HCT116 (cell line): ENCODE measurements at regions not wholly inside any gene's neighbourhood (a gene's known extent, or its start where the extent isn't known, plus 50 kb on each side); places are given as distances from the start of the nearest gene placed in this dataset.

Experiments
- ATAC-seq: fragments of 200-7000 bp; cut with Tn5 transposase; 2 replicates; pipeline ENCODE4 v1.9.1; 2020; ENCODE audit warnings: mild to moderate bottlenecking, moderate library complexity
- BruUV-seq: library from RNA; stranded (reverse); fragments of 400-500 nt; replicated peaks from 2 replicates; lab custom pipeline; 2021; lab: Mats Ljungman, UMichigan
- CTCF ChIA-PET: fragments of 300-600 bp; sonication (Branson Sonifier 250); formaldehyde crosslinking; loops from one replicate; lab custom pipeline; 2021; ENCODE audit warnings: antibody characterized with exemption; lab: Charles Lee
- POLR2A ChIA-PET: fragments of 300-600, 350-600 bp; sonication (Branson Sonifier 250); formaldehyde crosslinking; loops from one replicate; lab custom pipeline; 2021; ENCODE audit warnings: antibody characterized with exemption; lab: Charles Lee
- RAD21 ChIA-PET, 2 experiments: fragments of 300-600 bp; sonication (Branson Sonifier 250); formaldehyde crosslinking; loops; one replicate each; lab custom pipeline; 2023; ENCODE audit warnings: low total read pairs in 2 of 2; ENCODE audit not compliant: uncharacterized antibody in 2 of 2, unreplicated experiment in 2 of 2, low non-redundant PET in 1 of 2; lab: Charles Lee
- DNase-seq: peaks from one replicate; pipeline ENCODE4 v3.0.0-alpha.2; 2010; ENCODE audit warnings: low read depth, low spot score
- H2AFZ ChIP-seq: fragments of 200-600 bp; shearing (Covaris generic), sonication (generic); 2 replicates; pipeline ENCODE4 v1.6.1; 2017; ENCODE audit warnings: low read depth, mixed run types, mixed read lengths, antibody characterized with exemption, low read length; ENCODE audit not compliant: poor library complexity, severe bottlenecking
- H3K27ac ChIP-seq: 2 replicates; pipeline ENCODE4 v1.5.1; 2012; ENCODE audit warnings: low read depth, low read length
- H3K27me3 ChIP-seq: fragments of 200-600 bp; sonication (generic); 2 replicates; pipeline ENCODE4 v1.6.1; 2016; ENCODE audit warnings: mixed run types, low read length, mixed read lengths; ENCODE audit not compliant: insufficient read depth
- H3K36me3 ChIP-seq, 2 experiments: fragments of 200-500 bp in 1 of 2; fragments of 200-600 bp in 1 of 2; sonication (Bioruptor generic) in 1 of 2; sonication (generic) in 1 of 2; 2 replicates each; pipeline versions ENCODE4 v1.5.1 to v1.6.1; 2014 to 2016; ENCODE audit warnings: low read length in 2 of 2, inconsistent platforms in 1 of 2, mixed read lengths in 1 of 2, mixed run types in 1 of 2; ENCODE audit not compliant: insufficient read depth in 2 of 2, control insufficient read depth in 1 of 2
- H3K4me1 ChIP-seq, 2 experiments: fragments of 200-600 bp in 1 of 2; sonication (generic) in 1 of 2; 2 replicates each; pipeline versions ENCODE4 v1.5.1 to v1.6.1; 2012 to 2017; ENCODE audit warnings: low read length in 2 of 2, inconsistent platforms in 1 of 2, mild to moderate bottlenecking in 1 of 2, mixed read lengths in 1 of 2, mixed run types in 1 of 2, moderate library complexity in 1 of 2; ENCODE audit not compliant: insufficient read depth in 2 of 2, control insufficient read depth in 1 of 2
- H3K4me2 ChIP-seq: fragments of 200-600 bp; sonication (generic); 2 replicates; pipeline ENCODE4 v1.6.1; 2017; ENCODE audit warnings: mixed run types, low read length, mixed read lengths
- H3K4me3 ChIP-seq, 2 experiments: fragments of 200-600 bp in 1 of 2; sonication (generic) in 1 of 2; replicated peaks in 1 of 2; 2 replicates each; pipeline ENCODE4 v1.5.1; 2011 to 2016; ENCODE audit warnings: low read length in 2 of 2, control low read depth in 1 of 2, low read depth in 1 of 2, mild to moderate bottlenecking in 1 of 2, mixed read lengths in 1 of 2, mixed run types in 1 of 2
- H3K79me2 ChIP-seq: fragments of 200-600 bp; sonication (generic); 2 replicates; pipeline ENCODE4 v1.6.1; 2017; ENCODE audit warnings: mild to moderate bottlenecking, mixed run types, low read length, moderate library complexity, mixed read lengths; ENCODE audit not compliant: insufficient read depth
- H3K9ac ChIP-seq: fragments of 200-600 bp; sonication (generic); 2 replicates; pipeline ENCODE4 v1.6.1; 2016; ENCODE audit warnings: low read length, mixed read lengths
- H3K9me2 ChIP-seq: fragments of 200-600 bp; sonication (generic), shearing (Covaris generic); 2 replicates; pipeline ENCODE4 v1.6.1; 2017; ENCODE audit warnings: mixed run types, mild to moderate bottlenecking, moderate library complexity; ENCODE audit not compliant: insufficient read depth
- H3K9me3 ChIP-seq, 2 experiments: fragments of 200-500 bp in 1 of 2; fragments of 200-600 bp in 1 of 2; sonication (Bioruptor generic) in 1 of 2; sonication (generic) in 1 of 2; 2 replicates each; pipeline ENCODE4 v1.6.1; 2014 to 2017; ENCODE audit warnings: low read length in 2 of 2, mixed read lengths in 2 of 2, inconsistent platforms in 1 of 2, low read depth in 1 of 2, mild to moderate bottlenecking in 1 of 2, mixed run types in 1 of 2, moderate library complexity in 1 of 2; ENCODE audit not compliant: control insufficient read depth in 1 of 2, insufficient read depth in 1 of 2
- H4K20me1 ChIP-seq: fragments of 200-600 bp; sonication (generic), shearing (Covaris generic); 2 replicates; pipeline ENCODE4 v1.6.1; 2017; ENCODE audit warnings: mixed run types, mild to moderate bottlenecking, moderate library complexity; ENCODE audit not compliant: insufficient read depth
- EGR1 ChIP-seq: IDR thresholded peaks from 2 replicates; pipeline ENCODE4 v1.6.1; 2012; ENCODE audit warnings: low read depth
- EZH2 ChIP-seq: fragments of 200-600 bp; sonication (generic); IDR thresholded peaks from 2 replicates; pipeline ENCODE4 v1.6.1; 2017; ENCODE audit warnings: antibody characterized with exemption, mixed run types
- FOSL1 ChIP-seq: IDR thresholded peaks from 2 replicates; pipeline ENCODE4 v1.6.1; 2012; ENCODE audit warnings: low read depth
- POLR2A ChIP-seq: IDR thresholded peaks from 2 replicates; pipeline ENCODE4 v1.7.0; 2011; ENCODE audit warnings: borderline replicate concordance; ENCODE audit not compliant: insufficient read depth, insufficient read length; ENCODE audit errors: extremely low read depth
- POLR2AphosphoS5 ChIP-seq: IDR thresholded peaks from 2 replicates; pipeline ENCODE4 v1.6.1; 2011; ENCODE audit warnings: mild to moderate bottlenecking, low read depth, low read length, moderate library complexity
- RAD21 ChIP-seq: IDR thresholded peaks from 2 replicates; pipeline ENCODE4 v1.6.1; 2012; ENCODE audit warnings: low read depth, mild to moderate bottlenecking
- SIN3A ChIP-seq: IDR thresholded peaks from 2 replicates; pipeline ENCODE4 v1.6.1; 2012; ENCODE audit warnings: low read depth
- SP1 ChIP-seq: IDR thresholded peaks from 2 replicates; pipeline ENCODE4 v1.6.1; 2012; ENCODE audit warnings: low read depth
- SRF ChIP-seq: IDR thresholded peaks from 2 replicates; pipeline ENCODE4 v1.6.1; 2012; ENCODE audit warnings: low read depth
- intact Hi-C: fragments of 100-400 bp; cut with micrococcal nuclease; formaldehyde crosslinking; loops from 2 replicates; pipeline ENCODE4 v1.10.0; 2022
- TF ChIP-seq, protein P1 (sequence below), 3 experiments: fragments of 200-600 bp in 1 of 3; sonication (generic) in 1 of 3; IDR thresholded peaks in 2 of 3; conservative IDR thresholded peaks in 1 of 3; 2 replicates each; pipeline ENCODE4 v1.5.1; 2012 to 2017; ENCODE audit warnings: low read depth in 2 of 3, low read length in 2 of 3, antibody characterized with exemption in 1 of 3, borderline replicate concordance in 1 of 3, control low read depth in 1 of 3, mild to moderate bottlenecking in 1 of 3, mixed read lengths in 1 of 3, mixed run types in 1 of 3, moderate library complexity in 1 of 3; ENCODE audit not compliant: insufficient read depth in 1 of 3
- TF ChIP-seq, protein P2 (sequence below): IDR thresholded peaks from 2 replicates; pipeline ENCODE4 v1.6.1; 2012
- TF ChIP-seq, protein P3 (sequence below): IDR thresholded peaks from 2 replicates; pipeline ENCODE4 v1.6.1; 2012
- TF ChIP-seq, protein P4 (sequence below): IDR thresholded peaks from 2 replicates; pipeline ENCODE4 v1.6.1; 2011; ENCODE audit warnings: mild to moderate bottlenecking, low read length, moderate library complexity; ENCODE audit not compliant: insufficient replicate concordance; ENCODE audit errors: extremely low read depth
- TF ChIP-seq, protein P5 (sequence below): IDR thresholded peaks from 2 replicates; pipeline ENCODE4 v1.6.1; 2012; ENCODE audit warnings: low read depth

DNA sequence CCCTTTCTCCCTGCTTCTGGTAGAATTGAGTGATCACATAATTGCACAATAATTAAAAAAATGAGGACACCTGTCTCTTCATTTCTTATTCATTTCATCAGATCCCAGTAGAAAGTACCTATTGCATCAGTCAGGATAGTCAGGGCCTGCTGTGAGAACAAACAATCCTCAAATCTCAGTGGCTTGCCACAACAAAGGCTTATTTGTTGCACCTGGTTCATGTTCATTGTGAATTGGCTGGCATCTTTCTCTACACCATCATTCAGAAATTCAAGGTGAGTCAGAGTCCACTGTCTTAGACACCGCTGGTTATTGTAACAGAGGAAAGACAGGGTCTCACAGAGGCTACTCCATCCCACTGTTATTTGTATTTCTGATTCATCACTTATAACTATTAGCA, 409.8 kb downstream of the STIM2 start (continued):
- TF ChIP-seq, protein P1, sequence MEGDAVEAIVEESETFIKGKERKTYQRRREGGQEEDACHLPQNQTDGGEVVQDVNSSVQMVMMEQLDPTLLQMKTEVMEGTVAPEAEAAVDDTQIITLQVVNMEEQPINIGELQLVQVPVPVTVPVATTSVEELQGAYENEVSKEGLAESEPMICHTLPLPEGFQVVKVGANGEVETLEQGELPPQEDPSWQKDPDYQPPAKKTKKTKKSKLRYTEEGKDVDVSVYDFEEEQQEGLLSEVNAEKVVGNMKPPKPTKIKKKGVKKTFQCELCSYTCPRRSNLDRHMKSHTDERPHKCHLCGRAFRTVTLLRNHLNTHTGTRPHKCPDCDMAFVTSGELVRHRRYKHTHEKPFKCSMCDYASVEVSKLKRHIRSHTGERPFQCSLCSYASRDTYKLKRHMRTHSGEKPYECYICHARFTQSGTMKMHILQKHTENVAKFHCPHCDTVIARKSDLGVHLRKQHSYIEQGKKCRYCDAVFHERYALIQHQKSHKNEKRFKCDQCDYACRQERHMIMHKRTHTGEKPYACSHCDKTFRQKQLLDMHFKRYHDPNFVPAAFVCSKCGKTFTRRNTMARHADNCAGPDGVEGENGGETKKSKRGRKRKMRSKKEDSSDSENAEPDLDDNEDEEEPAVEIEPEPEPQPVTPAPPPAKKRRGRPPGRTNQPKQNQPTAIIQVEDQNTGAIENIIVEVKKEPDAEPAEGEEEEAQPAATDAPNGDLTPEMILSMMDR (IDR thresholded peaks at IDR 0.05 in 2 of 3, conservative IDR thresholded peaks at IDR 0.05 in 1 of 3; ENCODE audit: borderline replicate concordance in 1 of 3, insufficient read depth in 1 of 3, low read depth in 2 of 3, low read length in 2 of 3): no peak
- TF ChIP-seq, protein P2, sequence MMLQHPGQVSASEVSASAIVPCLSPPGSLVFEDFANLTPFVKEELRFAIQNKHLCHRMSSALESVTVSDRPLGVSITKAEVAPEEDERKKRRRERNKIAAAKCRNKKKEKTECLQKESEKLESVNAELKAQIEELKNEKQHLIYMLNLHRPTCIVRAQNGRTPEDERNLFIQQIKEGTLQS: peak; percentile 47
- TF ChIP-seq, protein P3, sequence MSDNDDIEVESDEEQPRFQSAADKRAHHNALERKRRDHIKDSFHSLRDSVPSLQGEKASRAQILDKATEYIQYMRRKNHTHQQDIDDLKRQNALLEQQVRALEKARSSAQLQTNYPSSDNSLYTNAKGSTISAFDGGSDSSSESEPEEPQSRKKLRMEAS: 0 out of 2 replicates have a peak, but pooled peaks have one; percentile 15
- TF ChIP-seq FOSL1 (no peak), EGR1 (no peak), SRF (no peak), SIN3A (0 out of 2 replicates have a peak, but pooled peaks have one; percentile 29)
- TF ChIP-seq, protein P4, sequence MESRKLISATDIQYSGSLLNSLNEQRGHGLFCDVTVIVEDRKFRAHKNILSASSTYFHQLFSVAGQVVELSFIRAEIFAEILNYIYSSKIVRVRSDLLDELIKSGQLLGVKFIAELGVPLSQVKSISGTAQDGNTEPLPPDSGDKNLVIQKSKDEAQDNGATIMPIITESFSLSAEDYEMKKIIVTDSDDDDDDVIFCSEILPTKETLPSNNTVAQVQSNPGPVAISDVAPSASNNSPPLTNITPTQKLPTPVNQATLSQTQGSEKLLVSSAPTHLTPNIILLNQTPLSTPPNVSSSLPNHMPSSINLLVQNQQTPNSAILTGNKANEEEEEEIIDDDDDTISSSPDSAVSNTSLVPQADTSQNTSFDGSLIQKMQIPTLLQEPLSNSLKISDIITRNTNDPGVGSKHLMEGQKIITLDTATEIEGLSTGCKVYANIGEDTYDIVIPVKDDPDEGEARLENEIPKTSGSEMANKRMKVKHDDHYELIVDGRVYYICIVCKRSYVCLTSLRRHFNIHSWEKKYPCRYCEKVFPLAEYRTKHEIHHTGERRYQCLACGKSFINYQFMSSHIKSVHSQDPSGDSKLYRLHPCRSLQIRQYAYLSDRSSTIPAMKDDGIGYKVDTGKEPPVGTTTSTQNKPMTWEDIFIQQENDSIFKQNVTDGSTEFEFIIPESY: no peak

DNA sequence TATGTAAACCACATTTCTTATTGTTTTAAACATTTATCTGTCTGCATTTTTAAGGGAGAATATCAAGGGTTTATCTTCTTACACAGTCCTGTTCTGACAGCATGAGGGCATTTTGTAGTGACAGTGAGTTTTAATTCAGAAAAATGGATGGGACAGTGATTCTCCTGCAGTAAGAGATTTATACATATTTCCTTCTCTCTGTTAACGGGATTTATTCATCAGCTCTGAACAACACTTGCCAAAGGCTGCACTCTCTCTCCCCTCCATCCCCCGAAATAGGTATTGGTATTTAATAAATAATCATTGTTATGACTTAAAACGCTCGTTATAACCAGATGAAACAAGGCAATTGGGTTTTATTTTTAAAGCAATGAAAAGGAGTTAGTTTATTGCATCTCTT, 410.9 kb downstream of the STIM2 start:
- ChIA-PET CTCF (no interaction called here), RAD21 (no interaction called here), POLR2A (no interaction called here)
- intact Hi-C loops: no loop called here
- Histone ChIP-seq H3K27ac (no peak overlapping the region), H3K4me1 (no peaks in the 10 kb centered on the region)
- no peak for TF ChIP-seq EZH2
- TF ChIP-seq, protein P5, sequence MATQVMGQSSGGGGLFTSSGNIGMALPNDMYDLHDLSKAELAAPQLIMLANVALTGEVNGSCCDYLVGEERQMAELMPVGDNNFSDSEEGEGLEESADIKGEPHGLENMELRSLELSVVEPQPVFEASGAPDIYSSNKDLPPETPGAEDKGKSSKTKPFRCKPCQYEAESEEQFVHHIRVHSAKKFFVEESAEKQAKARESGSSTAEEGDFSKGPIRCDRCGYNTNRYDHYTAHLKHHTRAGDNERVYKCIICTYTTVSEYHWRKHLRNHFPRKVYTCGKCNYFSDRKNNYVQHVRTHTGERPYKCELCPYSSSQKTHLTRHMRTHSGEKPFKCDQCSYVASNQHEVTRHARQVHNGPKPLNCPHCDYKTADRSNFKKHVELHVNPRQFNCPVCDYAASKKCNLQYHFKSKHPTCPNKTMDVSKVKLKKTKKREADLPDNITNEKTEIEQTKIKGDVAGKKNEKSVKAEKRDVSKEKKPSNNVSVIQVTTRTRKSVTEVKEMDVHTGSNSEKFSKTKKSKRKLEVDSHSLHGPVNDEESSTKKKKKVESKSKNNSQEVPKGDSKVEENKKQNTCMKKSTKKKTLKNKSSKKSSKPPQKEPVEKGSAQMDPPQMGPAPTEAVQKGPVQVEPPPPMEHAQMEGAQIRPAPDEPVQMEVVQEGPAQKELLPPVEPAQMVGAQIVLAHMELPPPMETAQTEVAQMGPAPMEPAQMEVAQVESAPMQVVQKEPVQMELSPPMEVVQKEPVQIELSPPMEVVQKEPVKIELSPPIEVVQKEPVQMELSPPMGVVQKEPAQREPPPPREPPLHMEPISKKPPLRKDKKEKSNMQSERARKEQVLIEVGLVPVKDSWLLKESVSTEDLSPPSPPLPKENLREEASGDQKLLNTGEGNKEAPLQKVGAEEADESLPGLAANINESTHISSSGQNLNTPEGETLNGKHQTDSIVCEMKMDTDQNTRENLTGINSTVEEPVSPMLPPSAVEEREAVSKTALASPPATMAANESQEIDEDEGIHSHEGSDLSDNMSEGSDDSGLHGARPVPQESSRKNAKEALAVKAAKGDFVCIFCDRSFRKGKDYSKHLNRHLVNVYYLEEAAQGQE: no peak
- no peak for TF ChIP-seq SP1
- TF ChIP-seq, protein P2: no peak
- TF ChIP-seq POLR2A: no peak
- no peak for TF ChIP-seq RAD21
- no peak for TF ChIP-seq SRF
- TF ChIP-seq POLR2AphosphoS5: no peak
- no peak for TF ChIP-seq SIN3A
- TF ChIP-seq, all 23 proteins: peak for 0
- H3K4me3 ChIP-seq: no peak overlapping the region
- peaks cover 49% of the 10 kb centered on the region for H3K27me3 ChIP-seq
- ATAC-seq (no peak), DNase-seq (no peak)
- H3K79me2 ChIP-seq: no peaks in the 10 kb centered on the region
- no peak overlapping the region for H3K4me2 ChIP-seq
- H3K9ac ChIP-seq: no peak overlapping the region
- H2AFZ ChIP-seq: no peak overlapping the region
- no TSS peak for BruUV-seq
- H3K9me3 ChIP-seq: no peaks in the 10 kb centered on the region
- no peaks in the 10 kb centered on the region for H3K36me3 ChIP-seq
- H4K20me1 ChIP-seq: no peaks in the 10 kb centered on the region
- no peaks in the 10 kb centered on the region for H3K9me2 ChIP-seq
